Activated CD8-positive, alpha-beta T cell treated with anti-CD3 and anti-CD28 coated beads for 36 hours (primary cell): ENCODE measurements at regions not wholly inside any gene's neighbourhood (a gene's known extent, or its start where the extent isn't known, plus 50 kb on each side); places are given as distances from the start of the nearest gene placed in this dataset.
A peak's percentile ranks its signal among the peaks of the same experiment; 100 is the strongest.
"Not testable (repeated sequence)": the region's sequence is repeated elsewhere in the genome, so short reads cannot be mapped to it uniquely, and the experiment has no call there.

ENCODE experiments used
- ATAC-seq: fragments of 200-7000 bp; cut with Tn5 transposase; one replicate; pipeline ENCODE4 v1.10.0; 2021; ENCODE audit warnings: mild to moderate bottlenecking, moderate library complexity
- CTCF ChIA-PET: fragments of 350-600 bp; sonication (Branson Sonifier 250); formaldehyde crosslinking; loops from one replicate; lab custom pipeline; 2021; ENCODE audit warnings: antibody characterized with exemption; lab: Charles Lee
- POLR2A ChIA-PET: fragments of 350-600 bp; sonication (Branson Sonifier 250); formaldehyde crosslinking; loops from one replicate; lab custom pipeline; 2021; ENCODE audit warnings: antibody characterized with exemption; lab: Charles Lee
- DNase-seq: peaks from one replicate; pipeline ENCODE4 v3.0.0-alpha.2; 2020
- H3K27ac Mint-ChIP-seq: one replicate; pipeline ENCODE4 v1.8.0; 2021; ENCODE audit warnings: mild to moderate bottlenecking, mixed read lengths
- H3K27me3 Mint-ChIP-seq: one replicate; pipeline ENCODE4 v1.8.0; 2021; ENCODE audit warnings: mixed read lengths
- H3K36me3 Mint-ChIP-seq: one replicate; pipeline ENCODE4 v1.8.0; 2021; ENCODE audit warnings: low read depth, mixed read lengths
- H3K4me1 Mint-ChIP-seq: one replicate; pipeline ENCODE4 v1.8.0; 2021; ENCODE audit warnings: low read depth, mixed read lengths
- H3K4me3 Mint-ChIP-seq: one replicate; pipeline ENCODE4 v1.8.0; 2021; ENCODE audit warnings: mild to moderate bottlenecking, moderate library complexity, mixed read lengths
- H3K9me3 Mint-ChIP-seq: one replicate; pipeline ENCODE4 v1.8.0; 2021; ENCODE audit warnings: mixed read lengths
- CTCF ChIP-seq: fragments of 200-600 bp; IDR thresholded peaks from one replicate; pipeline ENCODE4 v1.8.0; 2022; ENCODE audit warnings: antibody characterized with exemption, mild to moderate bottlenecking
- intact Hi-C: fragments of 100-400 bp; cut with micrococcal nuclease; formaldehyde crosslinking; loops from one replicate; pipeline ENCODE4 v1.10.0; 2022

- H3K4me3 Mint-ChIP-seq = no peak overlapping the region
- intact Hi-C loops = no loop called here
- DNase-seq (no peak), ATAC-seq (no peak)
- no peak for TF ChIP-seq CTCF
- POLR2A ChIA-PET = no interaction called here
- CTCF ChIA-PET = interaction anchor here (0.9 kb wide), 1 partner anchor 16 kb away, joined by 3 read pairs; no protein-coding TSS in a partner anchor
- no peak overlapping the region for H3K27ac Mint-ChIP-seq
- H3K36me3 Mint-ChIP-seq = no peaks in the 10 kb centered on the region
- no peaks in the 10 kb centered on the region for H3K4me1 Mint-ChIP-seq
- H3K9me3 Mint-ChIP-seq = no peaks in the 10 kb centered on the region
- H3K27me3 Mint-ChIP-seq = peaks cover 4% of the 10 kb centered on the region
These were observed 144.5 kb upstream of the SMYD2 start for GRCh38 chr1:214136324-214136919.

GRCh38 chr1:214141486-214141885, 139.5 kb upstream of the SMYD2 start:
- H3K27me3 Mint-ChIP-seq = peaks cover 2% of the 10 kb centered on the region
- H3K27ac Mint-ChIP-seq = no peak overlapping the region
- no peaks in the 10 kb centered on the region for H3K4me1 Mint-ChIP-seq
- no peak for TF ChIP-seq CTCF
- no peaks in the 10 kb centered on the region for H3K36me3 Mint-ChIP-seq
- POLR2A ChIA-PET = no interaction called here
- CTCF ChIA-PET = no interaction called here
- no peak for DNase-seq
- no peak overlapping the region for H3K4me3 Mint-ChIP-seq
- no peak for ATAC-seq
- H3K9me3 Mint-ChIP-seq = no peaks in the 10 kb centered on the region
- intact Hi-C loops = no loop called here

- H3K4me3 Mint-ChIP-seq = no peak overlapping the region
- H3K27me3 Mint-ChIP-seq = peaks cover 2% of the 10 kb centered on the region
These were observed 137.7 kb upstream of the SMYD2 start for GRCh38 chr1:214143006-214143992.

GRCh38 chr1:214144521-214144920, 136.4 kb upstream of the SMYD2 start:
- CTCF ChIA-PET, H3K27me3 Mint-ChIP-seq, intact Hi-C loops, H3K4me3 Mint-ChIP-seq, DNase-seq, POLR2A ChIA-PET, H3K27ac Mint-ChIP-seq, ATAC-seq, H3K4me1 Mint-ChIP-seq, H3K36me3 Mint-ChIP-seq, H3K9me3 Mint-ChIP-seq: not testable (repeated sequence)

More at GRCh38 chr1:214143006-214143992, 137.7 kb upstream of the SMYD2 start:
- Mint-ChIP-seq H3K4me1 (no peaks in the 10 kb centered on the region), H3K27ac (no peak overlapping the region), H3K9me3 (no peaks in the 10 kb centered on the region), H3K36me3 (no peaks in the 10 kb centered on the region)
- CTCF ChIA-PET = no interaction called here
- POLR2A ChIA-PET = no interaction called here
- ATAC-seq = no peak
- TF ChIP-seq CTCF = no peak
- no peak for DNase-seq
- intact Hi-C loops = no loop called here

- no peaks in the 10 kb centered on the region for H3K36me3 Mint-ChIP-seq
- TF ChIP-seq CTCF = no peak
- POLR2A ChIA-PET = interaction anchor here (0.5 kb wide), 1 partner anchor 131 kb away, joined by 3 read pairs; no protein-coding TSS in a partner anchor
- no peak overlapping the region for H3K4me3 Mint-ChIP-seq
- no peaks in the 10 kb centered on the region for H3K4me1 Mint-ChIP-seq
- intact Hi-C loops = no loop called here
- peak; percentile 5 for DNase-seq
- CTCF ChIA-PET = no interaction called here
- no peak overlapping the region for H3K27ac Mint-ChIP-seq
- ATAC-seq = no peak
- no peaks in the 10 kb centered on the region for H3K27me3 Mint-ChIP-seq
- H3K9me3 Mint-ChIP-seq = no peaks in the 10 kb centered on the region
These were observed 134.4 kb upstream of the SMYD2 start for GRCh38 chr1:214146523-214146922.
